GM19395 (cell line): ENCODE measurements at regions not wholly inside any gene's neighbourhood (a gene's known extent, or its start where the extent isn't known, plus 50 kb on each side); places are given as distances from the start of the nearest gene placed in this dataset.

Experiments used
- ATAC-seq: cut with Tn5 transposase; IDR thresholded peaks from one replicate; pipeline ENCODE4 v1.9.1; 2021; ENCODE audit warnings: mild to moderate bottlenecking, moderate library complexity; ENCODE audit not compliant: unreplicated experiment

- ATAC-seq: no peak
These were observed 396.2 kb upstream of the F9 start for GRCh38 chrX:139134316-139134715.

DNA sequence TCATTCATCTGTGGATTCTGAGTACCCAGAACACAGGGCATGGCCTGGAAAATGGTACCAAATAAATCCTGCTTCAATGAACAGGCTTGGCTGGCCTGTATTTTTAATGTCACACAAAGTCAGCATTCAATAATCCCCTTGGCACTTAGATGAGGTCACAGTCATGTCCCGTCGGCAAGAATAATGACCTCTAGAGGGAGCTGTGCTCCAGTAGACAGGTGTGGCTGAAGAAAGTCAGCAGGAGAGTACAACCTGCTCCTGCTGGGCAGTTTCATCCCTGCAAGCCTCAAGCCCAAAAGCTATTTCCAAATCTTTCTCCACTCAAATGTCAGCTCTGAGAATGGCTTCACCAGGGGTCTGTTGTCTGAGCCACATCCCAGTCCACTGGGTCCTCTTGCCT, 404.0 kb upstream of the F9 start:
- peak; percentile 86 for ATAC-seq

DNA sequence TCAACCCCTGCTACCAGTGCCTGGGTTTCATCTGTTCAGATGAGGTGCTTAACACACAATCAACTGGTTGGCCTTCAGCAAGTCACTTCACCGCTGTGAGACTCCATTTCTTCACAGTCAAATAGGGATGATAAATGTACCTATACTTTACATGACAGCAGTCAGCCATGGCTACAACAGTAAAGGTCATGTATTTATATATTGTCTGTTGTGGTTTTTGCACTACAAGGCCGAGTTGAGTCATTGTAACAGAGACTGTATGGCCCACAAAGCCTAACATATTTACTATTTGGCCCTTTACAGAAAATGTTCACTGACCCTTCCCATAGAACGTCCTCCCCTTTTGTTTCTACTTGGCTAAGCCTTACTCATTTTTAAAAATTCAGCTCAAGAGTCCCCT, 404.6 kb upstream of the F9 start:
- no peak for ATAC-seq

DNA sequence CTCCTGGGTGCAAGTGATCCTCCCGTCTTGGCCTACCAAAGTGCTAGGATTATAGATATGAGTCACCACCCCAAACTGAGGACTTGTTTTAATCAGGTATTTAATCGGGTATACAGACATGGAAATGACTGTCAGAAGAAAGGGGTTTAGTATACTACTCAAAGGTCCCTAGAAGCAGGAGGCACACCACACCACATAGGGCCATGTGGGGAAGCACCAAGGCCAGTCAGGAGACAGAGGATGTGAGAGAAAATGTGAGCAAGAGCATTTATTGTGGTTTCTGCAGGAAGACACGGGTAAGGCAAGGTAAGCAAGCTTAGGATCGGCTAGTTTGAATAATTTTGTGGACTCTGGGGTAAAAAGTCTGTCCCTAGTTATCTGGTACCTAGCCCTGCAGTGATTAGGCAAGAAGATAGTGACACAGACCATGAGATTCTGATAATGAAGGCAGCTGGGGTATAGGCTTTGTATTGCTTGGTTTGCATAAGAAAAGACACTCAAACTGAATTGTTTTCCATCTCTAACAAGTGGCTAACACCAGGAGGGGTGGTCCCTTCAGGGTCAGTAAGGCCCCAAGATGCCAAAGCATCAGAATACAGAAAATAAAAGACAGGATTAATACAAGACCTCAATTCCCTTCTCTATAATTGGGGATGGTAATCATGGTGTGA, 408.8 kb upstream of the F9 start:
- no peak for ATAC-seq

- ATAC-seq: no peak
These were observed 409.2 kb upstream of the FGF13 start for GRCh38 chrX:139120760-139121159.

- no peak for ATAC-seq
These were observed 402.2 kb upstream of the FGF13 start for GRCh38 chrX:139113708-139114107.

DNA sequence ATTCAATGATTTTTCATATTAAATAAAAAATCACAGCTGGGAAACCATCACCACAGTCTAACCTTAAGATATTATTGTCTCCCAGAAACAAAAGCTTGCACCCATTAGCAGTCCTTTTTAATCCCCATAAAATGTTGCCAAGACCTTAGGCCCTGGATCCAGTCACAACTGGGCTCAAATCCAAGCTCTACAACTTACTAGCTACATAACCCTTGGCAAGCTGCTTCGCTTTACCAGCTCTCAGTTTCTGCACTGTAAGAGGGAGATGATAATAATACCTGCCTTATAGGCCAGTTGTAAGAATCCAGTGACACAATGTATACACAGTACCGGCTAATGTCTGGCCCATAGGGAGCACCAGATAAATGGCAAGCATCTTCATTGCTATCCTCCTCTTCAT, 400.9 kb upstream of the FGF13 start:
- no peak for ATAC-seq

DNA sequence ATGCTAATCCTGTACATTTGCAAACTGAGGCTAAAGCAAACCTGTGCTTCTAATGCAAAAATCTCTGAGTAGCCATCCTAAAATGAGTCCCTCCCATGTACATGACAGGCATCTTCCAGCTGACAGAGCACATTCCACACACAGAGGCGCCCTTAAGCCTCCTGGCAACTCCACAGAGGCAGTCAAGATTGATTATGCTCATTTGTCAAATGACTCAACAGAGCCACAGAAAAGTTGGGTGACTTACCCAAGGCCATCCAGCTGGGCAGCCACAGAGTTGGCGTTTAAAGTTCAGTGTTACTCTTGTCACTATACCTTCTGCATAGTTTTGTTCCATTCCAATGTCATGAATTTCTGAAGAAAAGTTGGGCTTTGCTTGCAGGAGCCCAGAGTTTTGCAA, 394.6 kb upstream of the FGF13 start:
- no peak for ATAC-seq

GRCh38 chrX:139094671-139095592, 383.4 kb upstream of the FGF13 start:
- no peak for ATAC-seq

DNA sequence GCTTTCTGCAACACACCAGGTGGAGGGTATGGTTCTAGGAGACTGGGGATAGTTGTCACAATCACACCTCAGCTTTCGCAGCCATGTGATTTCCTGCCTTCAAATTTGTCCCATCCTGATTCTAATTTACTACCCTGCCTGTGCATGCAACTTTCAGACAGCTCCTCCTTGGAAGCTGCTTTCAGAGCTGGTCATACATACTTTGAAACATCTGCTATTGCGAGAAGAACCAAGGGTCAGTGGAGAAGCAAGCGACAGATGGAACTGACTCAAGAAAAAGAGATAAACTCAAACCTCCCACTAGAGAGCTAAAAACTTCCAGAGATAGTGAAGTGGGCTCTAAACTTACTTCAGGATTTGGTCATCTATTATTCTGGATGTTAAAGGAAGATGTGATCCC, 381.7 kb upstream of the FGF13 start:
- no peak for ATAC-seq

DNA sequence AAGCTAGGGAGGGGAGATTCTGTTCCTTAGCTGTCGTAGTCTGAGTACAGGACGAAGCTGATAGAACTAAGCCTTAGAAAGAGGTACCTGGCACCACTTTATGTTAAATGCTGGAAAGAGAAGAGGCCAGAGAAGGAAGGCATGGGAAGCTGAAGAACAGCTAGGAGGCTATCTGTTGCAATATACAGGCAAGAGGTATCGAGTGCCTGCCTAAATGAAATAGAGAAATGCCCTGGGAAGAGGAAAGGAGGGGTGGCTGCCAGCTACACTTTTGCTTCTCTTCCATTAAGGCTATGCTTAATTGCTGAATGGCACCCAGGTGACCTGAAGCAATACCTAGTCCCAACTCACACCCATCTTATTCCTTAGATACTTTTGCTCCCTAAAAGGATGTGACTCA, 380.4 kb upstream of the FGF13 start:
- ATAC-seq: no peak

GRCh38 chrX:139091066-139091465, 379.5 kb upstream of the FGF13 start:
- ATAC-seq: no peak

GRCh38 chrX:139086246-139086645, 374.7 kb upstream of the FGF13 start:
- no peak for ATAC-seq

- ATAC-seq: no peak
These were observed 373.9 kb upstream of the FGF13 start for GRCh38 chrX:139085404-139085803.

DNA sequence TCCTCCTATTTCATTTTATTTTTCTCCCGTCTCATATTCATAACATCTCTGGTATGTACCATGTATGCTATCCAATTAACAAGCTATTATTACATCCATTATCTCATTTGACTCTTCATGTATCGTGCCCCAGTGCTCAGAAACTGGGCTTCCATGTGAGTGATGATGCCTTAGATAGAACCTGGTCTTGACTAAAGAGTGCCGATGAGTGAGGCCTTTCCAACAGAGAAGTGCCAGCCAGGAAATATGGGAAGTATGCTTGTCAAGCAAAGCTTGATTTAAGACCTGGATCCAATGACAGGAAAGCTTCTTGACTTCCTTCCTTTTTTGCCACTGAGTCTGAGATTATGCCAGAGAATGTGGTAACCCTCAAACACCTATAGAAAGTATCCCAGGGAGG, 371.7 kb upstream of the FGF13 start:
- no peak for ATAC-seq

DNA sequence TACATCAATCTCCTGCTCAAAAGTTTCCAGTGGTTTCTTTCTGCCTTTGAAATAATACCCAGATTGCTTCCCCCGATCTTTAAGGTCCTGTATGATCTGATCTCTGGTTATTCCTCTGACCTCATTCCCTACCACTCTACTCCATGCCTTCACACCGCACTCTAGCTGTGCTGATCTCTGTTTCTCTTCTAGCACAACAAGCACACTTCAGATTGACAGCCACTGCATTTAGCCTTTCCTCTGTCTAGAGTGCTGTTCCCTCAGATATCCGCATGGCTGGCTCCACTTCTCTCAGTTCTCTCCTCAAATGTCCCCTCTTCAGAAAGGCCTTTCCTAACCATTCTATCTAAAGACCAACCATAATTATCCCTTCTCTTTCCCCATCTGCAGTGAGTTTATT, 370.4 kb upstream of the FGF13 start:
- no peak for ATAC-seq

DNA sequence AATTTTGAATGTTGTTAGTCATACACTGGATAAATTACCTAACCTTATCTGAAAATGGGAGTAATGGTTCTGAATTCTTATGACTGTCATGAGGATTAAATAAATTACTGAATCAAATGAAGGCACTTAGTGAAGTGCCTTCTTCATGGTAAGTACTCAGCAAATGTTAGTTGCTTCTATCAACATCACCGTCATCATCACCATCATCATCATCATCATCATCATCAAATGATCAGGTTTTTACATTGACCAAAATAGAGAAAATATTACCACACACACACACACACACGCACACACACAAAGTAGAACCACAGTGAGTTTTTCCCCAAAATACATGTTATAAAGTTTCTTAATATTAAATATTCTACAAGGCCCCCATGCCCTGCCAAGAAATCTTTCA, 368.3 kb upstream of the FGF13 start:
- ATAC-seq: no peak

- ATAC-seq: no peak
These were observed 367.3 kb upstream of the FGF13 start for GRCh38 chrX:139078761-139079280.

DNA sequence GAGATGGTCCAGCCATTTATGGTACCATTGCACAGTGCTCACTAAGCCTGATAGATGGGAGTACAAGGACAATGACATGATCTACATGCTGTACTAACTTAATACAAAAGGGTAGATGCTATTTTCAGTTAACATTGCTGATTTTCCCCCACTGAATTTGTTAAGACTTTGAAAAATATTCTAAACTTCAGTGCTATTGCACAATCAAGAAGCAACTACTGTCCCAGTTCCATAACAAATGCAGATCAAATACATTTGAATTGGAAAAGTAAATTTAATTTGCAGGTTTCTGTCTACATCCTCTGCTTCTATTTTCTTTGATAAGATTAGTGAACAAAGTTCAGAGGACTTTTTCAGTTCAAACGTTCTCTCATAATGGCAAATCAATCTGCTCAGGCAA, 366.8 kb upstream of the FGF13 start:
- no peak for ATAC-seq

GRCh38 chrX:139077281-139078250, 366.0 kb upstream of the FGF13 start:
- ATAC-seq: no peak

- ATAC-seq: no peak
These were observed 351.8 kb upstream of the FGF13 start for GRCh38 chrX:139063364-139063763.
